CD1c-positive myeloid dendritic cell (primary cell): ENCODE measurements at regions not wholly inside any gene's neighbourhood (a gene's known extent, or its start where the extent isn't known, plus 50 kb on each side); places are given as distances from the start of the nearest gene placed in this dataset.

ENCODE experiments used
- DNase-seq: peaks from one replicate; pipeline ENCODE4 v3.0.0-alpha.2; 2016; ENCODE audit errors: extremely low spot score

DNA sequence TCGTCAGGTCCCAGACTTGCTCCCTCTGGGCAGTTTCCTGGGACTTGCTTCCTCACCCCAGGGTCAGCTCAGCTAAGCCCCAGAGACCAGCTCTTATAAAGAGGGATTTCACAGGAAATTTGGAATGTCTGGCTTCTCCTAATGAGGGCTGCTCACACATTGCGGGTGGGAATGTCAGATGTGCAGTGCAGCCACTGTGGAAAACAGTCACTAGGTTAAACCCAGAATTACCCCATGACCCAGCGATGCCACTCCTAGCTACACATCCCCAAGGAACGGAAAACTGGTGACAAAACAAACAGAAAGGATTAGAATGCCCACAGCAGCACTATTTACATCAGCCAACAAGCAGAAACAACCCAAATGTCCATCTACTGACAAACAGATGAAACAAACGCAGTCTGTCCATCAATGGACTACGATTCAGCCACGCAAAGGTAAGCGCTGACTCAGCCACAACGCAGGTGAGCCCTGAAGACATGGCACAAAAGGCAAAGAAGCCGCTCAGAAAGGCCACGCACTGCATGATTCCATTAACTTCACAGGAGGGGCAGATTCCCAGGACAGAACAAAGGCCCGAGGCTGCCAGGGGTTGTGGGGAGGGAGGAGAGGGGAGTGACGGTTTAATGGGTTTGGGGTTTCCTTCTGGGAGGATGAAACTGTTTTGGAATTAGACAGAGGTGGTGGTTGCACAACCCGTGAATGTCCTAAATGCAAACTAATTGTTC, 63.0 kb downstream of the NCOR2 start:
- no peak for DNase-seq

- DNase-seq: no peak
Measured at GRCh38 chr12:124503305-124503704, 64.1 kb downstream of the NCOR2 start.

DNA sequence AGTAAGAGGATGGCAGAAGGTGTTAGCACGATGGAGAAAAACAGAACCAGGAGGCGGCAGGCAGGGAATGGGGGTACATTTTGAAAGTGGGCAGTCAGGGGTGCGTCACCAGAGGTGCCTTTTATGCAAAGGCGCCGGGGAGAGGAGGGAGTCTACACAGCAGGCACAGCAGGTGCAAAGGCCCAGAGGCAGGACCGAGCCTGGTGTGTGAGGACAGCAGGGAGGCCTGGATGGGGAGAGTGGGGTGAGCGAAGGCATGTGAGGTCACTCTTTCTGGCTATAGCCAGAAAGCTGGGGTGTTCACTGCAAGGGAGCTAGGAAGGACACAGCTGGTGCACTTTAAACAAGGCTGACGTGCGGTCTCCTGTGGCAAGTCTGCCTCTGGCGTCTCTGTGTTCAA, 65.0 kb downstream of the NCOR2 start:
- no peak for DNase-seq

DNA sequence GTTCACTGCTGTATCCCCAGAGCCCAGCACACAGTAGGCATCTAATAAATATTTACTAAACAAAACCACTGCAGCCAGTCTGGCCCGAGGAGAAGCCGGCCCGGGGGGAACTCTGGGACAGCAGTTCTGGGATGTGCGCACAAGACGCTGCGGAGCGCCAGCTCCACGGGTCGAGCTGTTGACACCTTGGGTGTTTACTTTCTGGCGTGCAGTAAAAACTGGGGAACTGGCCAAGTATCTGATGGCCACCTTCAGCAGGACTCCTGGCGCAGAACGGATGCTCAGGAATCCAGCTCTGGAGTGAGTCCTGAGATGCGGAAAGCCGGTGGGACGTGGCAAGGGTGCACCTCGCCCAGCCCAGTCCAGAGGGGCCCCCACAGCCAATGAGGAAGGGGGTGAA, 65.6 kb downstream of the NCOR2 start:
- DNase-seq: no peak

- DNase-seq: no peak
Measured at GRCh38 chr12:124501112-124501561, 66.3 kb downstream of the NCOR2 start.

DNA sequence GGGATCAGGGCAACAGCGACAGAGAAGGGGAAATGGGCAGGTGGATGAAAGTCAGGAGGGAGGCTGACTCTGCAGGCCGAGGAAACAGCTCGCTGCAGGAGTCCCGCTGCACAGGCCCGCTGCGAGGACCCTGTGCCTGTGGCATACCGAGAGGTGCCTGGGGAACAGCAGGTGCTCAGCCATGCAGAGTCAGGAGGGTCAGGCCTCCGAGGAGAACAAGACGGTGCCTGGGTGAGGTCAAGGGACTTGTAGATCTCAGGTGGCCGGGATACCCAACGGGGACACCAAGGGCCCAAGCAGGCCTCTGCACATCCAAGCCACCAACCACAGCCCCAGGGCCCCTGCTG, 67.5 kb downstream of the NCOR2 start:
- DNase-seq: no peak

- no peak for DNase-seq
Measured at GRCh38 chr12:124499190-124499753, 68.1 kb downstream of the NCOR2 start.

DNA sequence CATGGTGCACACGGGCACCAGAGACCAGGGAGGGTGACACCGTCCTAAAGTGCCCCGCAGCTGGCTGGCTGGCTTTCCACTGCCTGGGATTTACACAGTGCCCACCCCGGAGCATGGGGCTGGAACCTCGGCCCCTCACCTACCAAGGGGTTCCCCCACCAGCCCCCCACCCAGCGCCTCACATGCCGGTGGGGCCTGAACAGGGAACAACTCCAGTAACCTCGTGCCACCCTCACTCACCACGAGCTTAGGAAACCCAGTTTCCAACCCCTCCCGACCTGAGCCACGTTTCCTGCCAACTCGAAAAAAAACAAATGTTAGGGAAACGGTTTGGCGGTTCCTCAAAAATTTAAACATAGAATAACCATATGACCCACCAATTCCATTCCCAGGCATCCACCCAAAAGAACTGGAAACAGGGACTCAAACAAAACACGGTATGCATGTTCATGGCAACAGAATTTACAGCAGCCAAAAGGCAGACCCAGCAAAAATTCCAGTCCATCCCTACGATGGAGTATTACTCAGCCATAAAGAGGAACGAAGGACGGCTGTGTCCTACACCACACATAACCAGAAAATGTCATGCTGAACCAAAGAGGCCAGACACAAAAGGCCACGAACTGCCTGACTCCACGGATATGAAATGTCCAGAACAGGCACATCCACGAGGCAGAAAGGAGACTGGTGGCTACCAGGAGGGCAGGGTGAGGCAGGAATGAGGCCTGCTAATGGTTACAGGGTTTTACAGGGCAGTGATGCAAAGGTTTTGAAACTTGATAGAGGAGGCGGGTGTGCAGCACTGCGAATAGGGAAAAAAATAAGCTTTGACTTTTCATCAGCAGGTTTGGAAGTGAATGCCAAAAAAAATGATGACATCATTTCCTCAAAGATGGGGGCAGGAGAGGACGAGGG, 68.9 kb downstream of the NCOR2 start:
- peak; percentile 62 for DNase-seq

GRCh38 chr12:124497658-124498057, 69.8 kb downstream of the NCOR2 start:
- DNase-seq: no peak

- DNase-seq: peak; percentile 24
Measured at GRCh38 chr12:124497039-124497438, 70.4 kb downstream of the NCOR2 start.

DNA sequence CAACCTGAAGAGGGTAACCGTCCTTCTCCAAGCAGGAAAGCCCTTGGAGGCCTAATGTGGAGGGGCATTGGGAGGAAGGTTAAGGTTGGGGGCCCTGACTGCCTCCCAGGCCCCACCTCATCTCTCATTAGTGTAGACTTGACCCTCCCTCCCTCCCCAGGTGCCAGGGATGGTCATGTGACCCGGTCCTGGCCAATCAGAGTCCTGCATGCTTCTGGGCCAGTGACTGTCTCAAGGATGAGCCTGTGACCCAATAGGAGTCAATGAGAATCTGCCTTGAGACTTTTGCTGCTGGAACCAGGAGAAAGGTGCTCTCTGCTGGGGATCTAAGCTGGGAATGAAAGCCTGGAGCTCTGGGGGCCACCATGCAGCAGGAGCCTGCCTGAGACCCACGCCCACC, 70.8 kb downstream of the NCOR2 start:
- DNase-seq: no peak

DNA sequence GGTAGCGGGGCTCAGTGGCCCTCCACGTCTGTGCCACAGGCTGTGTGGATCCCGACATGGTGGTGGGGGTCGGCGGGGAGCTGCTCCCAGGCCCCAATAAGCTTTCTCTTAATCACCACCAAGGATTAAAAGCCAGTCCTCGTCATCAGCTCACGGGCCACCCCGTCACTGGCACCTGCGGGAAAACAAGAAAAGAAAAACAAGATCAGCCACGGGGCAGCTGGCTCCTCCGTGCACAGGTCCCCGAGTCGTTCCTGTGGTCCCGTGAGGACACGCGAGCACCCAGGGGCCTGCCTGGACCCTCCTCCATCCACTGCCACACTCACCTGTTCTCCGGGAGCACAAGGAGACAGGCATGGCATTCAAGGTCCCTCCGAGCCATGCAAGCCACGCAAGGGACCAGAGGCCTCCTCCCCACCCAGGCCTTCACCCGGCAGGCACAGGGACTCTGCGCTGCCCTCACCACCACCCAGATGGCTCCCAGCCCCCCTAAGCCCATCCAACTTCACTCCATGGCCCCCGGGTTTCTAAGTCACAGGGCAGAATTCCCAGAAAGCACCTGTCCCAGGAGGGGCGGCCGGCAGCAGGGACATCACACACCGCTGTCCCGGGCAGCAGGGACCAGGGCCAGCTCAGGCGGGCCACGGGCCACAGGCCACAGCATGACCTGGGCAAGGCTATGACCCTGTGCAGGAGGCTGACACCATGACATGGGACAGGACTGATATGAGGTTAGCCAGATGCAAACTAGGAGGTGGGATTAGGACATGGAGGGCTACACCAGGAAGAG, 72.0 kb downstream of the NCOR2 start:
- DNase-seq: no peak

DNA sequence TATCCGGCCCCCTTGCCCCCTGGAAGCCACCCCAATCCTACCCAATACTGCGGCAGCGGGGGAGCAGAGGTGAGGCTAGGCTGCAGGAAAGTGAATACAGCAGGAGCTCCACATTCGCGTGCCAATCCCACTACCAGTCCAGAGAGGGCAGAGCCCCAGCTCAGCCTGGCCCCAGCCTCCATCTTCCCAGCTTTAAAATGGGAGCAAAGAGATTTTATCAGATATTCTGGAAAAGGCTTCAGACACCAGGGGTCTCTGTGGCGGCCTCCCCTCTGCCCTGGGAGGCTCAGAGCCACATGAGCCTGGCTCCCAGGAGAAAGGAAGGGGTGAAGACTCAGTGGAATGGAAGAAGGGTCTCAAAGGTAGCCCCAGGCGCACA, 72.7 kb downstream of the NCOR2 start:
- no peak for DNase-seq

GRCh38 chr12:124493809-124494750, 73.3 kb downstream of the NCOR2 start:
- DNase-seq: peak; percentile 47

GRCh38 chr12:124492879-124493808, 74.3 kb downstream of the NCOR2 start:
- no peak for DNase-seq

DNA sequence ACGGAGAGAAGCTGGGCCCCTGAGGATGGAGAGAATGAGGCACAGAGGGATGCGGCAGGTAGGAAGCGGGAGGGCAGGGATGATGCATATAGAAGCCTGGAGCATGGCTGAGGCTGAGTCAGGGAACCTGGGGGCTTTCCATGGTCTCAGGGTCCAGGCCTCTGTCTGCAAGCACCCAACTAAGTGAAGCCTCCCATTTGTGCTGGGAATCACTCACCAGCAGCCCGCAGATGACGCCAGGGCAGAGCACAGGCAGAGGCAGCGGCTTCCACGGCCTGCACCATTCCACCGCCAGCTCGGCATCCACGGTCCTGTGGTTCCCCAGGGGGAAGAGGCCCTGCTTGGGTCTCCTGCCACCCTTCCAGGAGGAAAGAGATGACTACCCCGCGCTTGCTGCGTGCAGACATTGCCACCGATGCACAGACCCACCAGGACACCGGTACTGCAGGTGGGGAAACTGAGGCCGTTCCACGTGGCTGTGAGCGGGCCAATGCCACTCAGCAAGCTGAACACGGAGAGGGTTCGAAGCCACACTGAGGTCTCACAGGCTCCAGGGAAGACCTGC, 75.5 kb downstream of the NCOR2 start:
- no peak for DNase-seq

DNA sequence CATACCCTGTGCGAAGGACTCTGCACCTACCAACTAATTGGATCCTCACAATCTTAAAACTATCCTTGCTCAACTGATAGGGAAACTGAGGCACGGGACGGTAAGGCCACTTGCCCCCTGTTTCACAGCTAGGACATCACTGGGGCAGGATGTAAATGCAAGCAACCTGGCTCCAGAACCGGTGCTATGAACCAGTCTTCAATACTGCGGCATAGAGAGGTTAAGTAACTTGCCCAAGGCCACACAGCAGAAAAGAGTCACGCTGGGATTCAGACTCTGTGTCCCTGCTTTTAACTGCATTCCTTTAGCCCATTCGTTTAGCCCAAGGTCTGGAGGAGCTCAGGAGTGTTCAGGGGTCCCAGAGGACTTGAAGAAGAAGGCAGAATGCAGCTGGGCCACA, 76.1 kb downstream of the NCOR2 start:
- DNase-seq: no peak

- DNase-seq: no peak
Measured at GRCh38 chr12:124490584-124491305, 76.7 kb downstream of the NCOR2 start.
